ENCODE measurements at regions not wholly inside any gene's neighbourhood (a gene's known extent, or its start where the extent isn't known, plus 50 kb on each side); places are given as distances from the start of the nearest gene placed in this dataset.
"Not testable (repeated sequence)": the region's sequence is repeated elsewhere in the genome, so short reads cannot be mapped to it uniquely, and the experiment has no call there.

DNA sequence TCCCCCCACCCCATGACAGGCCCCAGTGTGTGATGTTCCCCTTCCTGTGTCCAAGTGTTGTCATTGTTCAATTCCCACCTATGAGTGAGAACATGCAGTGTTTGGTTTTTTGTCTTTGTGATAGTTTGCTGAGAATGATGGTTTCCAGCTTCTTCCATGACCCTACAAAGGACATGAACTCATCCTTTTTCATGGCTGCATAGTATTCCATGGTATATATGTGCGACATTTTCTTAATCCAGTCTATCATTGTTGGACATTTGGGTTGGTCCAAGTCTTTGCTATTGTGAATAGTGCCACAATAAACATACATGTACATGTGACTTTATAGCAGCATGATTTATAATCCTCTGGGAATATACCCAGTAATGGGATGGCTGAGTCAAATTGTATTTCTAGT, 927.9 kb downstream of the PLA2G4A start:
- TF ChIP-seq, protein P1, sequence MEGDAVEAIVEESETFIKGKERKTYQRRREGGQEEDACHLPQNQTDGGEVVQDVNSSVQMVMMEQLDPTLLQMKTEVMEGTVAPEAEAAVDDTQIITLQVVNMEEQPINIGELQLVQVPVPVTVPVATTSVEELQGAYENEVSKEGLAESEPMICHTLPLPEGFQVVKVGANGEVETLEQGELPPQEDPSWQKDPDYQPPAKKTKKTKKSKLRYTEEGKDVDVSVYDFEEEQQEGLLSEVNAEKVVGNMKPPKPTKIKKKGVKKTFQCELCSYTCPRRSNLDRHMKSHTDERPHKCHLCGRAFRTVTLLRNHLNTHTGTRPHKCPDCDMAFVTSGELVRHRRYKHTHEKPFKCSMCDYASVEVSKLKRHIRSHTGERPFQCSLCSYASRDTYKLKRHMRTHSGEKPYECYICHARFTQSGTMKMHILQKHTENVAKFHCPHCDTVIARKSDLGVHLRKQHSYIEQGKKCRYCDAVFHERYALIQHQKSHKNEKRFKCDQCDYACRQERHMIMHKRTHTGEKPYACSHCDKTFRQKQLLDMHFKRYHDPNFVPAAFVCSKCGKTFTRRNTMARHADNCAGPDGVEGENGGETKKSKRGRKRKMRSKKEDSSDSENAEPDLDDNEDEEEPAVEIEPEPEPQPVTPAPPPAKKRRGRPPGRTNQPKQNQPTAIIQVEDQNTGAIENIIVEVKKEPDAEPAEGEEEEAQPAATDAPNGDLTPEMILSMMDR (IDR thresholded peaks at IDR 0.05; ENCODE audit: low read length): not testable (repeated sequence)
- TF ChIP-seq EZH2phosphoT487 (IDR thresholded peaks at IDR 0.05; ENCODE audit: low read length); EZH2 (optimal IDR thresholded peaks at IDR 0.05; ENCODE audit: low read depth, low read length): not testable (repeated sequence)

All from MM.1S (cell line).